Head of caudate nucleus (tissue), 42 donors: ENCODE measurements at regions not wholly inside any gene's neighbourhood (a gene's known extent, or its start where the extent isn't known, plus 50 kb on each side); places are given as distances from the start of the nearest gene placed in this dataset.

Experiments
- DNase-seq, 42 donors: peaks; one replicate each; pipeline versions ENCODE4 v3.0.0 to v3.0.0-alpha.2; 2020 to 2021; ENCODE audit warnings: mixed read lengths in 7 of 42
- intact Hi-C: fragments of 100-400 bp; cut with DNase I; formaldehyde crosslinking; loops from one replicate; pipeline ENCODE4 v1.15.0; 2022

GRCh38 chr9:73689051-73689870, 537.6 kb downstream of the ANXA1 start:
- DNase-seq, result peak in 19 of 42 donors; percentile 5 to 59 (median 17)
- intact Hi-C loops, result no loop called here

- no peak for DNase-seq
- intact Hi-C loops, result no loop called here
These were observed 549.9 kb downstream of the ANXA1 start for GRCh38 chr9:73701415-73702057.

- intact Hi-C loops, result no loop called here
- DNase-seq, result no peak
These were observed 562.6 kb downstream of the ANXA1 start for GRCh38 chr9:73714294-73714693.

- intact Hi-C loops, result no loop called here
- DNase-seq, result no peak
These were observed 563.9 kb downstream of the ANXA1 start for GRCh38 chr9:73715591-73715990.

GRCh38 chr9:73719660-73720059, 568.0 kb downstream of the ANXA1 start:
- no peak for DNase-seq
- intact Hi-C loops, result no loop called here

GRCh38 chr9:73720601-73721000, 568.9 kb downstream of the ANXA1 start:
- intact Hi-C loops, result no loop called here
- DNase-seq, result no peak

- no peak for DNase-seq
- intact Hi-C loops, result no loop called here
These were observed 584.6 kb downstream of the ANXA1 start for GRCh38 chr9:73736270-73736669.

- no peak for DNase-seq
- intact Hi-C loops, result no loop called here
These were observed 587.3 kb downstream of the ANXA1 start for GRCh38 chr9:73738741-73739530.

GRCh38 chr9:73741316-73741715, 589.7 kb downstream of the ANXA1 start:
- intact Hi-C loops, result no loop called here
- DNase-seq, result no peak

GRCh38 chr9:73742412-73742811, 590.7 kb downstream of the ANXA1 start:
- intact Hi-C loops, result no loop called here
- no peak for DNase-seq

- intact Hi-C loops, result no loop called here
- no peak for DNase-seq
These were observed 592.2 kb downstream of the ANXA1 start for GRCh38 chr9:73743826-73744225.

GRCh38 chr9:73745598-73745997, 593.9 kb downstream of the ANXA1 start:
- DNase-seq, result no peak
- intact Hi-C loops, result no loop called here

- intact Hi-C loops, result no loop called here
- no peak for DNase-seq
These were observed 601.5 kb downstream of the ANXA1 start for GRCh38 chr9:73753171-73753570.

GRCh38 chr9:73761905-73762304, 610.2 kb downstream of the ANXA1 start:
- intact Hi-C loops, result no loop called here
- no peak for DNase-seq

- no peak for DNase-seq
- intact Hi-C loops, result no loop called here
These were observed 622.2 kb downstream of the ANXA1 start for GRCh38 chr9:73773896-73774295.

GRCh38 chr9:73775757-73776156, 624.1 kb downstream of the ANXA1 start:
- DNase-seq, result no peak
- intact Hi-C loops, result no loop called here

GRCh38 chr9:73780916-73781315, 629.3 kb downstream of the ANXA1 start:
- intact Hi-C loops, result no loop called here
- DNase-seq, result no peak

GRCh38 chr9:73782166-73782565, 630.5 kb downstream of the ANXA1 start:
- DNase-seq, result no peak
- intact Hi-C loops, result no loop called here

- no peak for DNase-seq
- intact Hi-C loops, result no loop called here
These were observed 647.8 kb downstream of the ANXA1 start for GRCh38 chr9:73799446-73799845.

- intact Hi-C loops, result no loop called here
- no peak for DNase-seq
These were observed 653.4 kb downstream of the ANXA1 start for GRCh38 chr9:73805111-73805510.
